Myocyte (in vitro differentiated cells): ENCODE measurements at regions not wholly inside any gene's neighbourhood (a gene's known extent, or its start where the extent isn't known, plus 50 kb on each side); places are given as distances from the start of the nearest gene placed in this dataset.
A peak's percentile ranks its signal among the peaks of the same experiment; 100 is the strongest.

Experiments used
- DNase-seq: peaks from one replicate; pipeline ENCODE4 v3.0.0-alpha.2; 2012; ENCODE audit warnings: low read depth

DNA sequence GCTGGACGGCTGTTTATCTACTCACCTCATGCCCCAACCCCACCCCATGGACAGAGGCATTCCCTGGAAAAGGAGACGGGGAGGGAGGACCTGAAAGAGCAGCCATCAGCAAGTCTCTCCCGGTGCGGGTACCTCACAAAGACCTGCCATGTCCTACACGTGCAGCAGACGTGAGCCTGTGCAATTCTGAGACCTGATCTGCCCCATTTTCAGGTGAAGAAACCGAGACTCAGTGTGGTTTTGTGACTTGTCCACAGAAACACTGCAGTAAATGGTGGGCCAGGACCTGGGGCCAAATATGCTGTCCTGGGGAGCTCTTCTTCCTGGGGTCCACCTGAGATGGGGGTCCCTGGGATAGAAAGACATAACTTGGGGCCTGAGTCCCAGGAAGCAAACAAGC lies 137.0 kb upstream of the LINGO1 start:
- no peak for DNase-seq

DNA sequence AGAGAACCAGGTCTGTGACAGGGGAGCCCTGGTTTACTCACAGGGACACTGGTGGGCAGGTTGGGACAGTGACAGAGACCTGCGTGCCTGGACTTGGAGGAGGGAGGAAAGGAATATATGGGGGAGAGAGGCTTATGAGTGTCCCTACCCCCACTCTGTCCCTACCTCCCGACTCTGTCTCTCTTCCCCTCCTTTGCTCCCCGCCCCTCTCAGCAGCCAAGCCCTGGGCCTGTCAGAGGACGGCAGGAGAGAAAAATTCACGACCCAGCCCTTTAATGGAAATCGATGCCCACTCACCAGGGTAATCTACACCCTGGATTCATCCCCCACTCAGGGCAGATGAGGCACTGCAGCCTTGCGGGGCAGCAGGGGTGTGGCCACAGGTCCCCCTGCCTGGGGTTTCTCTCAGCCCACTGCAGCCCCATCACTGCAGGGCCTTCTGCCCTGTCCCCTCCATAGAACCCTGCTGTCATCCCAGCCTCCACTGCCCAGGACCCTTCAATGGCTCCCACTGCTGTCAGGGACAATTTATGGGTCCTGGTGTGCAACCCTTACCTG lies 135.9 kb upstream of the LINGO1 start:
- no peak for DNase-seq

DNA sequence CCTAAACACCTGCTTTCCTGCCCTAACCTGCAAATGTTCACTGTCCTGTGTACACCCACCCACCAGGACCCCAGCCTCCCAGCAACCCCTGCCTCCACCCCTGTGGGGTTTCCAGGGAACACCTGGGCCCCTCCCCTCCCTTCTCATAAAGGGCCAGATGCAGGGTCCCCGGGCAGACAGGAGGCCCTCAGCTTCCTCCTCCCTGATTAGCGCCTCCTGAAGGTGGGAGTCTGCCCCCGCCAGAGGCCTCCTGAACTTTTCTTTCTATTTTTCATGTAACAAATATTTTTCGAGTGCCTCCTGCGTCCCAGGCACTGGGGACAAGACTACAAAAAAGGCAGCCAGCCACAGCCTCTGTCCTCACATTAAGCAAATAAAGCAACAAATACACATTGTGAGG lies 135.4 kb upstream of the LINGO1 start:
- DNase-seq, result no peak

DNA sequence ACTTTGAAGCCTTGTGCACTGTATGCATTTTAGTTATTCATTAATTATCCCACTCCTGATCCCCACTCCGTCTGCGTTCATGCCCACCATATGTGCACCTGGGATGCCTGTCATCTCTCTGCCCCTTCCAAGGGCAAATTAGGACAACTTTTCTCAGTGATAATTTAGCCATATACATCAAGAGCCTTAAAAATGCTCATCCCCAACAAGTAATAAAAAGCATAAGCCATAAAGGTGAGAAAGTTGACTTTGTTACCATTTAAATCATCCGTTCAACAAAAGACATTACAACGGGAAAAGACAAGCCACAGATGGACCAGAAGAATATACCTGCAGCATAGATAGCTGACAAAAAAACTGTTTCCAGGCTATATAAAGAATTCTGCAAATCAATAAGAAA lies 131.4 kb upstream of the LINGO1 start:
- DNase-seq, result no peak

DNA sequence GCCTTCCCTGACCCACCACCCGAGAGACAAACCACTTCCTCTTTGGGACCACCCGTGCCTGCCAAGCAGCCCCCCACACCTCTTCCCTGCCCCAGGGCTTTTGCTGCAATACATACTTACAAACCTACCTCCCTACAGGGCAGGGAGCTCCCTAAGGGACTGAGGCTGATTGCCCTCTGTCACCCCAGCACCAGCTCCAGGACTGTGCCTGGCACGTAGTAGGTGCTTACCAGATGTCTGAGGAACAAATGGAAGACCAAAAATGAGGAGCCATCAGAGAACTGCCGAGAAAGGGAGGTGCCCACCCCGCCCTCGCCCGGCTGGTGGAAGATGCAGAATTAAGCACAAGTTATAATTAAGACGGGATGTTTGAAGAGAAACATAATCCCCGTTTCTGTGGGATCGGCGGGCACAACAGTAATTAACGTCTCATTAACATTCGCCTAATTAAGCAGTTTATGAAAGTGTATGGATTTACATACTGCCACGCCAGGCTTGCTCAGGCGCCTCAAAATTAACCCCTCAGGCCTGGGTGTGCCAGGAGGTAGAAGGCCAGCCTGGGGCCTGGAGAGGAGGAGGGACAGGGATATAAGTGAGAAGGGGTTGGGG lies 130.1 kb upstream of the LINGO1 start:
- no peak for DNase-seq

DNA sequence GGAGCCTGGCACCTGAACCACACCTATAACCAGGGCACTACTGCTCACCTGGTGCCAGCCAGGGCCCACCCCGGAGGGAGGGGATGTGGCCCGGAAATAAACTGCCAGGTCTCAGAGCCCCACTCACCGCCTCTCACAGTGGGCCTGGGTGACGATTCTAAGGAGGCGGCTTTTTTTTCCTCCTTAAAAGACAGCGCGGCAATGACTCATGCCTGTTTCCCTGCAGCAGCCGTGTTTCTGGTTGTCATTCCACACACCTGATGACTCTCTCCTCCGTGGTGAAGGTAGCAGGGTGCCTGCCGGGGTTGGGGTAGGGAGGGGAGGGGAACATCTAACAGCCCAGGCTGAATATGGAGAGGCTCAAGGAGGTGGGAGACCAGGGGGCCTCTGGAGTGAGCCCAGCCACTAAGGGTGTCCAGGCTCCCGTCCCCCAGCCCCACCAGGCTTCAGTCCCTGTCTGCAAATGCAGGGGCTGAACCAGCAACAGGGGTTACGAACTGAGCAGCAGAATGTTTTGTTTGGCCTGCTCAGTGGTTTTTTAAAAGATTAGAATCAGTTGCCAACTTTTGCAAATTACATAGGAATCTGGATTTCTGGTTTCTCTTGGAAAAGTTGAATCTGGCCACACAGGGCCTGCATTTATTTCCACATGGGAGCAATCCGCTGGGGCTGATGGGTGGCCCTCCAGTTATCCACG lies 127.3 kb upstream of the LINGO1 start:
- no peak for DNase-seq

DNA sequence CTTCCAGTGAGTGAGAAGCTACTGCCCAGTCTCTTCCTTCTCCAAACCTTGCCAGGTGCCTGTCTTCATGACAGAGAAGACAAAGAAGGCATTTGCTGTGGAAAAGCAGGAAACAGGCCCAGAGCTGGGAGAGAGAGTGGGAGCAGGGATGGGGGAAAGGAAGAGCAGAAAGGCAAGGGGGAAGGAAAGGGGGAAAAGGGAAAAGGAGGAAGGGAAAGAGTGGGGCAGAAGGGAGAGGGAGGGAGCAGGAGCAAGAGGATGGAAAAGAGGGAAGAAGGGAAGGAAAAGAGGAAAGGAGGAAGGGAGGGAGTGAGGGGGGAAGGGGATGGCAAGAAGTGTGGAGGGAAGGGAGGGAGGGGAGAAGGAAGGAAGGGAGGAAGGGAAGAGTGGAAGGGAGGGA lies 121.2 kb upstream of the LINGO1 start:
- DNase-seq, result no peak

DNA sequence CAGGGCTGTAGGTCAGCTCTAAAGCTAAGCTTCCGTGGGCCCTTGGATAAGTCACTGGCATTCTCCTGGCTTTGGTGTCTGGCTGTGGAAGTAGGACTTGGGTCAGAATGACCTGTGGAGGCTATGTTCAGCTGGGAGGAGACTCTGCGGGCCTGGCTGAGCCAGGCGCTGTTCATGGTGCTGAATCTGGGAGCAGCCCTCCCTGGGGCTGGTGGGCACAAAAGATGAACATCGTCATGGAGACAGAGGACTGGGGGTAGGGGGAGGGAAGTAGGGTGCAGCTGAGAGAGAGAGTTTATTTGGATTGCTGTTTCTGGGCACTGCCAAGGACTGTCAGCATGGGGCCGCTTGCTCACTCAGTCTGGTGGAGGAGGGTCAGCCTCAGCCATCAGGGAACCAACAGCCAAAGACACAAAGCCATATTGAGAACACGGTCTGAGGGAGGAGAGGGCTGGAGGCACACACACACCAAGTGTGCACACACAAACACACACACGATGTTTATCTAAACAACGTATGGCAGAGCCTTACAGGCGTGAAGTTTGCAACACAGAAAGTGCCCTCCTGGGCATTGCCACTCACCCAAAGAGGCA lies 120.7 kb upstream of the LINGO1 start:
- DNase-seq, result peak; percentile 40

DNA sequence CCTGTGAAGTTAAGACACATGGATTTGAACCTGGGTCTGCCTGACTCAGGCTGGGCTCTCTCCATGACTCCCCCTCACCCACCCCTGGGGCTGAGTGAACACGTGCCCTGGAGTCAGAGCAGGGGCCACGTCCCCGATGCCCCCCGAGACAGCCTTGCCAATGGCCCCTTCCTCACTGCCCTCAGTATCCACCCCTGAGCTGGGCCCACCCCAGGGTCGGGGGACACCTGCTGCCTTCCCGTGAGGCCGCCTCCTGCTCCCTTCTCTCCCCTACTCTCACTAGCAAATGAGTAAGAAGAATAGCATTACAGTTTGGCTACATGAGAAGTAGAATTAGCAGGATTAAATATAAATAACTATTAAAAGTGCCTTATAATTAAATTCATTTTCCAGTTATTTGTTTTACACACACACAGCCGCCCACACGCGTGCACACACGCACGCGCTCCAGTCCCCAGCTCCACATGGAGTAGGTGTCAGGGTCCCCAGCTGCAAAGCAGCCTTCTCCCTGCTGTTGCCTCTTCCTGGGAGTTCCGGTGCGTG lies 117.4 kb upstream of the LINGO1 start:
- DNase-seq, result no peak

DNA sequence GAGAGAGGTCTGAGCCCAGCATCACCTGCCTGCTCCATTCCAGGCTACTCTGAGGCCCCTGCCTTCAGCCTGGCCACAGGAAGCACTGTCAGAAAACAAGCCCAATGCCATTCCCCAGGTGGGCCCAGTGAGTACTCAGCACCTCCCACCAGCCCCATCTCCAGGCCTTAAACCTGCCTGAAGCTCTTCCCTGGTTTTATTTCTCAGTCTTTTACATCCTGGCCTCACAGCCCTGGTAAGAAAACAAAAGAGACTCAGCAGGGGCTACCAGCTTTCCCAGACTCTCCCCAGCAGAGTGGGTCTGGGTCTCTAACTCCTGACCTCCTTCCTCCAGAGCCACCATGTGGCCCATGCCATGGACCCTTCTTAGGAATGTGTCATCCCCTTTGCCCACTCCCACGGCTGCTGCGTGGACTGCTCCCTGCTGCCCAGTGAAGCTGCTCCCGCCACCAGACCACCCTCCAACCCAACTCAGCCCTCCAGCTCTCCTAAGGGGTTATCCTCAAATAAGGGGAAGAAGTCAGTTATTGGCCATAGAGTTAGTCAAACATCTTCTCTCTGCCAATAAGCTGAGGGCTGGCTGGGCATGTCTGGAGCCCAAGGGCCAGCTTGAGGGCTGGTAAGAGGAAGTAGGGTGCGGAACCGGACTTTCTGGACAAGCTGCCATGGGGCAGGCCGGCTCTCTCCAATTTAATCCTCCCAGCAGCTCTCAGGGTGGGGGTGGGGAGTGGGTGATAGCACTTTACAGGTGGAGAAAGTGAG lies 116.7 kb upstream of the LINGO1 start:
- no peak for DNase-seq

DNA sequence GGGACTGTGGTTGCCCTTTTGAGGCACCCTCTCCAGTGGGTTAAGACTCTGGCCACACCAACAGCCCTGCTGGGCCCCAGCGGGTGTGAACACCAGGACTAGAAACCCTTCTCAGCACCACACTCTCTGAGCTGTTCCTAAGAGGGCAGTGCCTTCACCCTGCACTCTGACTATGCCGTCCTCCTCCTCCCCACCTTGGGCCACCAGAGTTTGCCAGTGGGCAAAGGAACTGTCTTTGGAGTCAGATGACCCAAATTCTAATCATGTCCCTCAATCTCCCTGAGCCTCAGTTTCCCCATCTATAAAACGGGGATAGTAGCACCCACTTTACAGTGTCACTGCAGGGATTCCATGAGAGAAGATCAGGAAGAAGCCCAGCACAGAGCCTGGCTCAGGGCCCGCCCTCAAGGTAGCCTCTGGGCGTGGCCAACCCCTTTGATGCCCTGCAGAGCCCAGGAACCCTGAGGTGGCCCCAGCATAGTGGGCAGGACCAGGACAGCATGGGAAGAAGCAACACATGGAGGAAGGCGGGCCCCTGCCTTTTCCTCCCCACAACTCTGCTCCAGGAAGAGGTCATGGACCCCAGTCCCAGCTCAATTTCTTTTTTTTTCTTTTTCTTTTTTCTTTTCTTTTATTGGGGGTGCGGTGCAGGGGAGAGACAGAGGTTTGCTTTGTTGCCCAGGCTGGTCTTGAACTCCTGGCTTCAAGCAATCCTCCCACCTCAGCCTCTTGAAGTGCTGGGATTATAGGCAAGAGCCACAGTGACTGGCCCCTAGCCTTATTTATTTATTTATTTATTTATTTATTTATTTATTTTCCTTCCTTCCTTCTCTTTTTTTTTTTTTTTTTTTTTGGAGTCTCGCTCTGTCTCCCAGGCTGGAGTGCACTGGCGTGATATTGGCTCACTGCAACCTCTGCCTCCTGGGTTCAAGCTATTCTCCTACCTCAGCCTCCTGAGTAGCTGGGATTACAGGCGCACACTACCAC lies 115.7 kb upstream of the LINGO1 start:
- no peak for DNase-seq

DNA sequence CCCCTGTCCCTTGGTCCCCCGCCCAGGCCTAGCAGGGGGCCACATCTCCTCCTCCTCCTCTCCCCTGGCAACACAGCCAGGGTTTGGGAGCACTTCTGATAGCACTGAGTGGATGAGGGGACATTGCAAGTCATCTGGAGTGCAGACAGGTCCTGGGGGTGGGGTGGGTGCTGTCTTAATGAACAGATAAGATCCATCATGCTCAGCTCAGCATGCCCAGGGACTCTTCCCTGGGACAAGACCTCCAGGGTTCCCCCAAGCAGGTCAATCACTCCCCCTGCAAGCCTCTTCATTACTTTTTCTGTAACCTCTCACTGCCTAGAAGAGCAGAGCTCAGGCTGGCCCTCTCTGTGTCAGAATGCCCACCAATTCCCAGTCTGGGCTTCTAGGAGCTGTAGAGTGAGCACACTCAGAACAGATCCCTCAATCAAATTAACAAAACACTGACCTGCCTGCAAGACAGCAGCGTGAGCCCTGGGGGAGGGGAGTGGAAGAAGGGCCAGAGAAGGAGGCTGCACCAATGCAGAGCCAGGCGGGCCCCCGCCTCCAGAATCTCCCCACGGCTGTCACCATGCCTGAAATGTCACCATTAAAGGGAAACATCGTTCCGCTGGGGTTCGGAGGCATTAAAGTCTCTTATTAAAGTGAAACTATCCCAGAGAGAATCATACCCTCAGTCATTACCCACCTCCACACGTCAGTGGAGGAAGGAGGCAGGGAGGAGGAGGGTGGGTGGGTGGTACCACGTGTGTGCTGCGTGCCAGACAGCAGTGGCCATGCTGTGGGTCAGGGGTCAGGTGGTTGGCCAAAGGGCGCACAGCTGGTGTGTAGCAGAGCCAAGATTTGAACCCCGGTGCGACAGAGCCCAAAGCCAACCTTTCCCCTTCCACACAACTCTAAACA lies 114.7 kb upstream of the LINGO1 start:
- peak; percentile 1 for DNase-seq

DNA sequence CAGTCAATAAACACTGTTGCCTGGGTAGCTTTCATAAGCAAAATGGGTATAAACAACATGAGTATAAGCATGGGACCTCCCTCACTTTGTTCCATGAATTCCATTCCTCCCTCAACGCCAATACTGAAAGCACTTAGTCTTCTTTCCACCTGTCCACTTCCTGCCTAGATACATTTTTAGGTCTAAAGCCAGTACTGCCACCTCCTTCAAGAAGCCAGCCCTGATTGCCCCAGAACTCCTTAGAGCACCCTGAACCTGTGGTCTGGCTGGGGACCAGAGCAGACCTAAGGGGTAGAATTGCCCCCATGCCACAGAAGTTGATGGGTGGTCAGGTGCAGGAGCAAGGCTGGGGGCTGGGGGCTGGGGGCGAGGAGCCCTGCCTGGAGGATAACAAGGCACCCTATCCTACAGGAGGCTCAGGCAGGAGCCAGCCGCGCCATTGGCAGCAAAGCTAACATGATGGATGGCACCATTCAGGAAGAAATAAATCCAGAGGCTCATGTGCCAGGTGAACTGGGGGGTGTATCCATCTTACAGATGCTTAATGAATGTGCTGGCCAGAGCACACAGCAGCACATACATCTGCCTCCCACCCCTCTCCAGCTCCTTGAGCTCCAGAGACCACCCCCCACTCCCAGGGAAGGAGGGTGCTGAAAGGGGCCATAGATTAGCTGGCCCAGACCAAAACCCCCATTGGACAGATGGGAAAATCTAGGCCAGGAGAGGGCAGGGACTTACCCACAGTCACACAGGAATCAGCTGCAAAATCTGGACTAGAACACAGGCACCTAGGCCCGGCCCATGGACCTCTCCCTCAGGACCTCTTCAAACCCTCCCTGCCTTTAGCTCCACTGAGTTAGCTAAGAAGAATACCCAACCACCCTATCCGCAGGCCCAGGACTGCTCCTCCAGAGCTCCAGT lies 113.8 kb upstream of the LINGO1 start:
- no peak for DNase-seq

DNA sequence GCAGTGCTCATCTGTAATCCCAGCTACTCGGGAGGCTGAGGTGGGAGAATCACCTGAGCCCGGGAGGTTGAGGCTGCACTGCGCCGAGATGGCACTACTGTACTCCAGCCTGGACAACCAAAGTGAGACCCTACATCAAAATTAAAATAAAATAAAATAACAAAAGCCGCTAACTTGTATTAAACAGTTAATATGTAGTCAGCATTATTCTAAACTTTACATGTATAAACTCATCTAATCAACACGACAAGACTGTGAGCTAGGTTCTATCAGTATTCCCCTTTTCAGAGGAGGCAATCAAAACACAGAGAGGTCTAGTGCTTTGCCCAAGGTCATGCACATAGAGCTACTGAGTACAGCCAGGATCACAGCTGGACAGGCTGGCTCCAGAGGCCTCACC lies 111.7 kb upstream of the LINGO1 start:
- DNase-seq, result no peak

DNA sequence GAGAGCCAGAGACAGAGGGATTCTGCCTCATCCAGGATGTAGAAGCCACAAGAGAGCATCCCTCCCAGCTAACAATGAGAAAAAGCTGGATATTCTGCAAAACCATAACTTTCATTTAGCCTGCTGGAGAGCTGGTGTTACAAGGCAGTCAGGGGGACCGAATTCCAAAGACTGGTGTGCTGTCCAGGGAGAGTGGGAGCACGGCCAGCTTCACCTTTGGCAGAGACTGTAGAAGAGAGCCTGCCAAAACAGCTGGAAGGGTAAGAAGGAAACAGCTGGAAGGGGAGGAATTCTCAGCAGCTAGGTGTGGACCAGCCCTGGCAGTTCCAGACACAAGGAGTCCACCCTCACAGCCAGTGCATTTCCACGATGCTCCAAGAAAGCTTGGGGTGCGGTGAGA lies 109.9 kb upstream of the LINGO1 start:
- no peak for DNase-seq

DNA sequence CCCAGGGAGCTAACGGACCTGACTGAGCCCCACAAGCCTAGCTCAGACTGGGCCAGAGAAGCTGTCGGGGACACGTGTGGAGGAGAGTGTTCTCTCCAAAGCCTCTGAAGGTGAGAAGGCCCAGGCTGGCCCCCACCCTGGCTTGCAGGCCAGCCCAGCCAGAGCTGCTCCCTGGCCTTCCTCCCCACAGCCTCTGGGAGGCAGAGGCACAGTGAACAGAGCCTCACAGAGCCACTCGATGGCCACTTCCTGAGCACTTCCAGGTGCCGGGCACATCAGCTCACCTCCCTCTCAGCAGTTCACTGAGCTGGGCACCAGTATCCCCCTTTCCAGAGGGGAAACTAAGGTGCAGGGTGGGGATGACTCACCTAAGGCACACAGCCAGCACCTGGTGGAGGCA lies 109.4 kb upstream of the LINGO1 start:
- DNase-seq, result no peak

DNA sequence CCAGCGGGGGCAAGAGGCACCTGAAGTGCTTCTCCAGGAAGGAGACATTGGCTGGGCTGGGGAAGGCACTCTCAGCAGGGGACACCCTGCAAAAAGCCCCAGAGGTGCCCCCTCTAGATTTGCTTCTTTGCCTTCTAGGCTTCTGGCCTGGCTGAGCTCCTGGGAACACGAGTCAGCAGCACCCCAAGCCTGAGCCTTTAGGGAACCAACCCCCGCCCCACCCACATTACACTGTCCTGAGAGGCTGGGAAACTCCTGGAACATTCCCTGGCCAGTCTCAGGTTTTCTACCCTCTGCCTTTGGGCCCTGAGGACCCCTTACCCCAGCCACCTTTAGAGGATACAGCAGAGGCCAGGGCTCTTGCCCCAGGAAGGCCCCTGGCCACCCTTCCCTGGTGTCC lies 108.4 kb upstream of the LINGO1 start:
- DNase-seq, result no peak
